ENCODE measurements at regions not wholly inside any gene's neighbourhood (a gene's known extent, or its start where the extent isn't known, plus 50 kb on each side); places are given as distances from the start of the nearest gene placed in this dataset.

- H3K9me3 Mint-ChIP-seq (ENCODE audit: low read depth) = no peaks in the 10 kb centered on the region
- POLR2A ChIA-PET = no interaction called here
- H3K4me1 Mint-ChIP-seq = no peaks in the 10 kb centered on the region
- no peak overlapping the region for H3K27ac Mint-ChIP-seq
- H3K4me3 Mint-ChIP-seq = no peak overlapping the region
- H3K36me3 Mint-ChIP-seq (ENCODE audit: low read depth) = no peaks in the 10 kb centered on the region
- ATAC-seq (no peak), DNase-seq (no peak)
- CTCF ChIA-PET = no interaction called here
- intact Hi-C loops (cut with DNase I, micrococcal nuclease) = no loop called here
- H3K27me3 Mint-ChIP-seq = peaks cover 2% of the 10 kb centered on the region
Measured at GRCh38 chr12:131369094-131369845, 341.6 kb upstream of the SFSWAP start.

GRCh38 chr12:131370321-131370720 is 340.6 kb upstream of the SFSWAP start:
- H3K4me3 Mint-ChIP-seq = no peak overlapping the region
- CTCF ChIA-PET = interaction anchor here (0.7 kb wide), 1 partner anchor 85 kb away, joined by 3 read pairs; no protein-coding TSS in a partner anchor
- intact Hi-C loops (cut with DNase I, micrococcal nuclease) = no loop called here
- peaks cover 2% of the 10 kb centered on the region for H3K27me3 Mint-ChIP-seq
- POLR2A ChIA-PET = no interaction called here
- ATAC-seq = no peak
- no peak for DNase-seq
- H3K9me3 Mint-ChIP-seq (ENCODE audit: low read depth) = no peaks in the 10 kb centered on the region
- no peak overlapping the region for H3K27ac Mint-ChIP-seq
- no peaks in the 10 kb centered on the region for H3K4me1 Mint-ChIP-seq
- no peaks in the 10 kb centered on the region for H3K36me3 Mint-ChIP-seq (ENCODE audit: low read depth)

GRCh38 chr12:131370791-131371347 is 340.0 kb upstream of the SFSWAP start:
- ChIA-PET CTCF (interaction anchor here (0.7 kb wide), 1 partner anchor 85 kb away, joined by 3 read pairs; no protein-coding TSS in a partner anchor), POLR2A (no interaction called here)
- no peak overlapping the region for H3K4me3 Mint-ChIP-seq
- ATAC-seq (no peak), DNase-seq (no peak)
- intact Hi-C loops (cut with DNase I, micrococcal nuclease) = no loop called here
- H3K27me3 Mint-ChIP-seq = peaks cover under 1% of the 10 kb centered on the region
- no peaks in the 10 kb centered on the region for H3K9me3 Mint-ChIP-seq (ENCODE audit: low read depth)
- H3K36me3 Mint-ChIP-seq (ENCODE audit: low read depth) = no peaks in the 10 kb centered on the region
- H3K4me1 Mint-ChIP-seq = no peaks in the 10 kb centered on the region
- H3K27ac Mint-ChIP-seq = no peak overlapping the region

GRCh38 chr12:131371401-131372170 is 339.3 kb upstream of the SFSWAP start:
- no peaks in the 10 kb centered on the region for H3K27me3 Mint-ChIP-seq
- intact Hi-C loops (cut with DNase I, micrococcal nuclease) = no loop called here
- H3K4me1 Mint-ChIP-seq = no peaks in the 10 kb centered on the region
- POLR2A ChIA-PET = no interaction called here
- DNase-seq (no peak), ATAC-seq (no peak)
- H3K36me3 Mint-ChIP-seq (ENCODE audit: low read depth) = no peaks in the 10 kb centered on the region
- H3K4me3 Mint-ChIP-seq = no peak overlapping the region
- H3K9me3 Mint-ChIP-seq (ENCODE audit: low read depth) = no peaks in the 10 kb centered on the region
- no peak overlapping the region for H3K27ac Mint-ChIP-seq
- CTCF ChIA-PET = no interaction called here

GRCh38 chr12:131372171-131372475 is 338.8 kb upstream of the SFSWAP start:
- intact Hi-C loops (cut with DNase I, micrococcal nuclease) = no loop called here
- no peak overlapping the region for H3K27ac Mint-ChIP-seq
- no peaks in the 10 kb centered on the region for H3K4me1 Mint-ChIP-seq
- ATAC-seq (no peak), DNase-seq (no peak)
- POLR2A ChIA-PET = no interaction called here
- no peaks in the 10 kb centered on the region for H3K9me3 Mint-ChIP-seq (ENCODE audit: low read depth)
- no peaks in the 10 kb centered on the region for H3K36me3 Mint-ChIP-seq (ENCODE audit: low read depth)
- H3K27me3 Mint-ChIP-seq = no peaks in the 10 kb centered on the region
- H3K4me3 Mint-ChIP-seq = no peak overlapping the region
- CTCF ChIA-PET = no interaction called here

- no peak overlapping the region for H3K4me3 Mint-ChIP-seq
- H3K4me1 Mint-ChIP-seq = no peaks in the 10 kb centered on the region
- intact Hi-C loops (cut with DNase I, micrococcal nuclease) = no loop called here
- no peaks in the 10 kb centered on the region for H3K36me3 Mint-ChIP-seq (ENCODE audit: low read depth)
- ATAC-seq (no peak), DNase-seq (no peak)
- H3K27me3 Mint-ChIP-seq = no peaks in the 10 kb centered on the region
- no peaks in the 10 kb centered on the region for H3K9me3 Mint-ChIP-seq (ENCODE audit: low read depth)
- no peak overlapping the region for H3K27ac Mint-ChIP-seq
- ChIA-PET POLR2A (no interaction called here), CTCF (no interaction called here)
Measured at GRCh38 chr12:131372706-131373195, 338.1 kb upstream of the SFSWAP start.

- no peak overlapping the region for H3K27ac Mint-ChIP-seq
- DNase-seq (no peak), ATAC-seq (no peak)
- no peaks in the 10 kb centered on the region for H3K9me3 Mint-ChIP-seq (ENCODE audit: low read depth)
- no peaks in the 10 kb centered on the region for H3K36me3 Mint-ChIP-seq (ENCODE audit: low read depth)
- ChIA-PET POLR2A (no interaction called here), CTCF (no interaction called here)
- peaks cover 3% of the 10 kb centered on the region for H3K27me3 Mint-ChIP-seq
- no peak overlapping the region for H3K4me3 Mint-ChIP-seq
- no peaks in the 10 kb centered on the region for H3K4me1 Mint-ChIP-seq
- intact Hi-C loops (cut with DNase I, micrococcal nuclease) = no loop called here
Measured at GRCh38 chr12:131375261-131375971, 335.5 kb upstream of the SFSWAP start.

- no peaks in the 10 kb centered on the region for H3K9me3 Mint-ChIP-seq (ENCODE audit: low read depth)
- DNase-seq (no peak), ATAC-seq (no peak)
- ChIA-PET POLR2A (no interaction called here), CTCF (no interaction called here)
- H3K36me3 Mint-ChIP-seq (ENCODE audit: low read depth) = no peaks in the 10 kb centered on the region
- peaks cover 3% of the 10 kb centered on the region for H3K27me3 Mint-ChIP-seq
- no peak overlapping the region for H3K27ac Mint-ChIP-seq
- H3K4me1 Mint-ChIP-seq = no peaks in the 10 kb centered on the region
- intact Hi-C loops (cut with DNase I, micrococcal nuclease) = no loop called here
- no peak overlapping the region for H3K4me3 Mint-ChIP-seq
Measured at GRCh38 chr12:131375972-131376345, 334.9 kb upstream of the SFSWAP start.

- POLR2A ChIA-PET = no interaction called here
- DNase-seq (no peak), ATAC-seq (no peak)
- Mint-ChIP-seq H3K4me3 (no peak overlapping the region), H3K27ac (no peak overlapping the region), H3K4me1 (no peaks in the 10 kb centered on the region), H3K27me3 (peaks cover 3% of the 10 kb centered on the region), H3K36me3 (ENCODE audit: low read depth) (no peaks in the 10 kb centered on the region), H3K9me3 (ENCODE audit: low read depth) (no peaks in the 10 kb centered on the region)
- intact Hi-C loops (cut with DNase I, micrococcal nuclease) = no loop called here
- CTCF ChIA-PET = interaction anchor here (1.0 kb wide), 1 partner anchor 74 kb away, joined by 3 read pairs; no protein-coding TSS in a partner anchor
Measured at GRCh38 chr12:131378176-131378842, 332.6 kb upstream of the SFSWAP start.

GRCh38 chr12:131378861-131379665 is 331.8 kb upstream of the SFSWAP start:
- no peak for ATAC-seq
- ChIA-PET CTCF (no interaction called here), POLR2A (no interaction called here)
- Mint-ChIP-seq H3K36me3 (ENCODE audit: low read depth) (no peaks in the 10 kb centered on the region), H3K27ac (no peak overlapping the region), H3K4me1 (no peaks in the 10 kb centered on the region), H3K27me3 (peaks cover 5% of the 10 kb centered on the region), H3K4me3 (no peak overlapping the region), H3K9me3 (ENCODE audit: low read depth) (no peaks in the 10 kb centered on the region)
- intact Hi-C loops (cut with DNase I, micrococcal nuclease) = no loop called here
- no peak for DNase-seq

- POLR2A ChIA-PET = no interaction called here
- Mint-ChIP-seq H3K36me3 (ENCODE audit: low read depth) (no peaks in the 10 kb centered on the region), H3K27me3 (peaks cover 5% of the 10 kb centered on the region), H3K27ac (no peak overlapping the region), H3K9me3 (ENCODE audit: low read depth) (no peaks in the 10 kb centered on the region), H3K4me3 (no peak overlapping the region), H3K4me1 (no peaks in the 10 kb centered on the region)
- CTCF ChIA-PET = no interaction called here
- no peak for DNase-seq
- no peak for ATAC-seq
- intact Hi-C loops (cut with DNase I, micrococcal nuclease) = no loop called here
Measured at GRCh38 chr12:131379738-131380137, 331.2 kb upstream of the SFSWAP start.
